GM18502 (cell line): ENCODE measurements at regions not wholly inside any gene's neighbourhood (a gene's known extent, or its start where the extent isn't known, plus 50 kb on each side); places are given as distances from the start of the nearest gene placed in this dataset.

ENCODE experiments used
- ATAC-seq: cut with Tn5 transposase; IDR thresholded peaks from one replicate; pipeline ENCODE4 v1.9.1; 2021; ENCODE audit warnings: mild to moderate bottlenecking; ENCODE audit not compliant: unreplicated experiment, poor library complexity

- ATAC-seq: no peak
Measured at GRCh38 chr17:65409381-65409780, 152.1 kb downstream of the AXIN2 start.

- ATAC-seq: no peak
Measured at GRCh38 chr17:65408050-65408449, 153.4 kb downstream of the AXIN2 start.

- ATAC-seq: no peak
Measured at GRCh38 chr17:65407017-65407416, 154.4 kb downstream of the AXIN2 start.

- no peak for ATAC-seq
Measured at GRCh38 chr17:65406552-65406951, 154.9 kb downstream of the AXIN2 start.

GRCh38 chr17:65405563-65405962, 155.9 kb downstream of the AXIN2 start:
- no peak for ATAC-seq

GRCh38 chr17:65404761-65405160, 156.7 kb downstream of the AXIN2 start:
- ATAC-seq: no peak

GRCh38 chr17:65403626-65404025, 157.8 kb downstream of the AXIN2 start:
- ATAC-seq: no peak

GRCh38 chr17:65402513-65403496, 158.6 kb downstream of the AXIN2 start:
- no peak for ATAC-seq

GRCh38 chr17:65401561-65401960, 159.9 kb downstream of the AXIN2 start:
- no peak for ATAC-seq

GRCh38 chr17:65400701-65401100, 160.7 kb downstream of the AXIN2 start:
- ATAC-seq: no peak

GRCh38 chr17:65398040-65398787, 163.2 kb downstream of the AXIN2 start:
- no peak for ATAC-seq

- ATAC-seq: no peak
Measured at GRCh38 chr17:65395924-65396323, 165.5 kb downstream of the AXIN2 start.

GRCh38 chr17:65394811-65395472, 166.5 kb downstream of the AXIN2 start:
- ATAC-seq: no peak

- ATAC-seq: no peak
Measured at GRCh38 chr17:65393514-65393913, 167.9 kb downstream of the AXIN2 start.

GRCh38 chr17:65389949-65390348, 171.5 kb downstream of the AXIN2 start:
- no peak for ATAC-seq

- ATAC-seq: no peak
Measured at GRCh38 chr17:65389426-65389825, 172.0 kb downstream of the AXIN2 start.

- ATAC-seq: no peak
Measured at GRCh38 chr17:65388911-65389310, 172.5 kb downstream of the AXIN2 start.

GRCh38 chr17:65387322-65387721, 174.1 kb downstream of the AXIN2 start:
- ATAC-seq: no peak

GRCh38 chr17:65385726-65386125, 175.7 kb downstream of the AXIN2 start:
- ATAC-seq: no peak

- no peak for ATAC-seq
Measured at GRCh38 chr17:65385071-65385470, 176.4 kb downstream of the AXIN2 start.

- ATAC-seq: no peak
Measured at GRCh38 chr17:65381152-65381551, 180.3 kb downstream of the AXIN2 start.
